Esophagus squamous epithelium (tissue), 4 donors: ENCODE measurements at regions not wholly inside any gene's neighbourhood (a gene's known extent, or its start where the extent isn't known, plus 50 kb on each side); places are given as distances from the start of the nearest gene placed in this dataset.

Experiments used
- CTCF ChIP-seq, 6 experiments: fragments of 450-650 bp in 4 of 6; fragments of 200-600 bp in 2 of 6; sonication (generic) in 2 of 6; IDR thresholded peaks; one replicate each; pipeline ENCODE4 v1.5.1; 2016 to 2019; ENCODE audit warnings: antibody characterized with exemption in 6 of 6, mild to moderate bottlenecking in 4 of 6, moderate library complexity in 4 of 6
- POLR2A ChIP-seq, 4 donors: fragments of 450-650 bp; IDR thresholded peaks; one replicate each; pipeline ENCODE4 v1.6.1; 2017; ENCODE audit warnings: antibody characterized with exemption in 4 of 4, mild to moderate bottlenecking in 4 of 4, moderate library complexity in 3 of 4

GRCh38 chrX:148376342-148376741, 124.1 kb upstream of the AFF2 start:
- TF ChIP-seq POLR2A (IDR thresholded peaks at IDR 0.05) (no peak), CTCF (IDR thresholded peaks at IDR 0.05) (no peak)
